ENCODE measurements at regions not wholly inside any gene's neighbourhood (a gene's known extent, or its start where the extent isn't known, plus 50 kb on each side); places are given as distances from the start of the nearest gene placed in this dataset.

- TF ChIP-seq POU6F1 (CRISPR knock-in tag; IDR thresholded peaks at IDR 0.05; ENCODE audit: borderline replicate concordance, low read depth) (no peak), TCF4 (CRISPR knock-in tag; IDR thresholded peaks at IDR 0.05; ENCODE audit: borderline replicate concordance) (no peak), GLIS3 (CRISPR knock-in tag; IDR thresholded peaks at IDR 0.05) (no peak), TOX (CRISPR knock-in tag; IDR thresholded peaks at IDR 0.05; ENCODE audit: borderline replicate concordance) (no peak), ISL1 (CRISPR knock-in tag; IDR thresholded peaks at IDR 0.05) (peak; percentile 46; the same call in 1 of the 2 replicates), OSR1 (CRISPR knock-in tag; IDR thresholded peaks at IDR 0.05) (no peak), ESRRG (CRISPR knock-in tag; IDR thresholded peaks at IDR 0.05) (no peak), ARNTL (CRISPR knock-in tag; IDR thresholded peaks at IDR 0.05; ENCODE audit: borderline replicate concordance, low read depth) (no peak)
- peak; percentile 81 for ATAC-seq
Observed at GRCh38 chr12:84738481-84738972, 174.1 kb downstream of the SLC6A15 start.

GRCh38 chr12:84732828-84733340 is 179.7 kb downstream of the SLC6A15 start:
- no peak for ATAC-seq
- TF ChIP-seq PATZ1 (CRISPR knock-in tag; IDR thresholded peaks at IDR 0.05; ENCODE audit: borderline replicate concordance) (no peak), TCF4 (CRISPR knock-in tag; IDR thresholded peaks at IDR 0.05; ENCODE audit: borderline replicate concordance) (no peak), ZC3H10 (CRISPR knock-in tag; IDR thresholded peaks at IDR 0.05) (no peak), TSHZ2 (CRISPR knock-in tag; IDR thresholded peaks at IDR 0.05) (no peak), ISL1 (CRISPR knock-in tag; IDR thresholded peaks at IDR 0.05) (no peak), OSR1 (CRISPR knock-in tag; IDR thresholded peaks at IDR 0.05) (no peak), TOX (CRISPR knock-in tag; IDR thresholded peaks at IDR 0.05; ENCODE audit: borderline replicate concordance) (no peak), ZNF565 (CRISPR knock-in tag; conservative IDR thresholded peaks at IDR 0.05; ENCODE audit: low read depth) (no peak), CSRNP3 (CRISPR knock-in tag; IDR thresholded peaks at IDR 0.05) (no peak), ESRRG (CRISPR knock-in tag; IDR thresholded peaks at IDR 0.05) (no peak), GLIS3 (CRISPR knock-in tag; IDR thresholded peaks at IDR 0.05) (no peak), ZFP30 (CRISPR knock-in tag; IDR thresholded peaks at IDR 0.05) (no peak), ZNF70 (CRISPR knock-in tag; IDR thresholded peaks at IDR 0.05) (no peak), CREB5 (CRISPR knock-in tag; IDR thresholded peaks at IDR 0.05; ENCODE audit: low read depth) (no peak)

- no peak for ATAC-seq
- TF ChIP-seq PATZ1 (CRISPR knock-in tag; IDR thresholded peaks at IDR 0.05; ENCODE audit: borderline replicate concordance), result no peak
- no peak for TF ChIP-seq ZFP3 (CRISPR knock-in tag; IDR thresholded peaks at IDR 0.05)
- no peak for TF ChIP-seq RARB (CRISPR knock-in tag; IDR thresholded peaks at IDR 0.05)
- no peak for TF ChIP-seq GLIS3 (CRISPR knock-in tag; IDR thresholded peaks at IDR 0.05)
- no peak for TF ChIP-seq PPARA (CRISPR knock-in tag; IDR thresholded peaks at IDR 0.05; ENCODE audit: borderline replicate concordance)
- TF ChIP-seq ZFP30 (CRISPR knock-in tag; IDR thresholded peaks at IDR 0.05), result no peak
- TF ChIP-seq ZNF565 (CRISPR knock-in tag; conservative IDR thresholded peaks at IDR 0.05; ENCODE audit: low read depth), result no peak
- no peak for TF ChIP-seq BACH2 (CRISPR knock-in tag; IDR thresholded peaks at IDR 0.05; ENCODE audit: borderline replicate concordance)
- TF ChIP-seq TSHZ2 (CRISPR knock-in tag; IDR thresholded peaks at IDR 0.05), result no peak
- TF ChIP-seq SNAI2 (CRISPR knock-in tag; IDR thresholded peaks at IDR 0.05), result no peak
- TF ChIP-seq ARNTL (CRISPR knock-in tag; IDR thresholded peaks at IDR 0.05; ENCODE audit: borderline replicate concordance, low read depth), result no peak
Observed at GRCh38 chr12:84730561-84731162, 181.9 kb downstream of the SLC6A15 start.

All from SK-N-SH treated with all-trans-retinoic acid at 6 μM for 48 hours (cell line).